ENCODE measurements at regions not wholly inside any gene's neighbourhood (a gene's known extent, or its start where the extent isn't known, plus 50 kb on each side); places are given as distances from the start of the nearest gene placed in this dataset.

DNA sequence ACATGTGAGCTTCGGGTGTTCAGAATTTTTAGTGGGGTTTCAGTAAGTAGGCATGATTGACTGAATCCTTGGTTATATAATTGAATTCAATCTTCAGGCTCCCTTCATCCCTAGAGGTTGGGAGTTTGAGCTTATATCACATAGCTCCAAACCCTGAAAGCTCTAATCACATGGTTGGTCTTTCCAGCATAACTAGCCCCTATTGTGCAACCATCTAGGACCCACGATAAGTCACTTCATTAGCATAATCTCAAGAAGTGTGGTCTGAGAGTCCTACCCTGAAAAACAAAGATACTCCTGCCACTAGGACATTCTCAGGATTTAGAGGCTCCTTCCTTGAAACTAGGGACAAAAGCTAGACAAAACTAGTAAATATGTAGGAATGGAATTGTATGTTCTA lies 348.9 kb upstream of the CBLB start:
- no peak for TF ChIP-seq CTCF (IDR thresholded peaks at IDR 0.05; ENCODE audit: borderline replicate concordance, extremely low read depth, low read length, poor library complexity, severe bottlenecking)
- TF ChIP-seq EZH2 (IDR thresholded peaks at IDR 0.05; ENCODE audit: borderline replicate concordance, low read depth, low read length, severe bottlenecking), result no peak
